Upper lobe of left lung (tissue), 6 donors: ENCODE measurements at regions not wholly inside any gene's neighbourhood (a gene's known extent, or its start where the extent isn't known, plus 50 kb on each side); places are given as distances from the start of the nearest gene placed in this dataset.
"Not testable (repeated sequence)": the region's sequence is repeated elsewhere in the genome, so short reads cannot be mapped to it uniquely, and the experiment has no call there.

Experiments
- ATAC-seq, 2 donors: fragments of 200-7000 bp; cut with Tn5 transposase; one replicate each; pipeline ENCODE4 v1.9.1; 2022; ENCODE audit warnings: mild to moderate bottlenecking in 2 of 2, moderate library complexity in 2 of 2; ENCODE audit not compliant: low FRiP score in 2 of 2
- DNase-seq, 2 donors: peaks; one replicate each; pipeline ENCODE4 v3.0.0-alpha.2; 2019 to 2020
- H3K27ac ChIP-seq, 4 donors: fragments of 200-600 bp; sonication (generic); one replicate each; pipeline ENCODE4 v1.5.1; 2016 to 2019
- H3K27me3 ChIP-seq, 4 donors: fragments of 200-600 bp; sonication (generic); one replicate each; pipeline ENCODE4 v1.5.1; 2017 to 2019
- H3K36me3 ChIP-seq, 4 donors: fragments of 200-600 bp; sonication (generic); one replicate each; pipeline ENCODE4 v1.5.1; 2016 to 2019
- H3K4me1 ChIP-seq, 4 donors: fragments of 200-600 bp; sonication (generic); one replicate each; pipeline ENCODE4 v1.5.1; 2018 to 2019
- H3K4me3 ChIP-seq, 4 donors: fragments of 200-600 bp; sonication (generic); one replicate each; pipeline ENCODE4 v1.5.1; 2017 to 2019; ENCODE audit warnings: mild to moderate bottlenecking in 2 of 4, moderate library complexity in 1 of 4
- H3K9me3 ChIP-seq, 4 donors: fragments of 200-600 bp; sonication (generic); one replicate each; pipeline ENCODE4 v1.5.1; 2018 to 2019
- CTCF ChIP-seq, 6 experiments: fragments of 450-650 bp in 4 of 6; fragments of 200-600 bp in 2 of 6; sonication (generic) in 2 of 6; IDR thresholded peaks; one replicate each; pipeline ENCODE4 v1.5.1; 2016 to 2019; ENCODE audit warnings: antibody characterized with exemption in 6 of 6
- EP300 ChIP-seq, 4 donors: sonication (generic); formaldehyde crosslinking; IDR thresholded peaks; one replicate each; pipeline ENCODE4 v1.5.1; 2017; ENCODE audit warnings: antibody characterized with exemption in 4 of 4, control low read depth in 2 of 4
- POLR2A ChIP-seq, 4 donors: fragments of 450-650 bp; IDR thresholded peaks; one replicate each; pipeline ENCODE4 v1.5.1; 2016 to 2017; ENCODE audit warnings: antibody characterized with exemption in 4 of 4, mild to moderate bottlenecking in 2 of 4
- POLR2AphosphoS5 ChIP-seq, 2 donors: sonication (generic); formaldehyde crosslinking; IDR thresholded peaks; one replicate each; pipeline ENCODE4 v1.5.1; 2017; ENCODE audit warnings: antibody characterized with exemption in 2 of 2
- WGBS, 2 donors: methylation state at CpG; one replicate each; pipeline ENCODE4 v1.1.5; 2017 to 2018; 5-methylcytosine and 5-hydroxymethylcytosine counted together
- donor health status: DM: no; HTN: no; CAD: no; lungs with moderate emphysema.
- donor health status: DM: no; HTN: yes; CAD: no; lungs with severe emphysema.

DNA sequence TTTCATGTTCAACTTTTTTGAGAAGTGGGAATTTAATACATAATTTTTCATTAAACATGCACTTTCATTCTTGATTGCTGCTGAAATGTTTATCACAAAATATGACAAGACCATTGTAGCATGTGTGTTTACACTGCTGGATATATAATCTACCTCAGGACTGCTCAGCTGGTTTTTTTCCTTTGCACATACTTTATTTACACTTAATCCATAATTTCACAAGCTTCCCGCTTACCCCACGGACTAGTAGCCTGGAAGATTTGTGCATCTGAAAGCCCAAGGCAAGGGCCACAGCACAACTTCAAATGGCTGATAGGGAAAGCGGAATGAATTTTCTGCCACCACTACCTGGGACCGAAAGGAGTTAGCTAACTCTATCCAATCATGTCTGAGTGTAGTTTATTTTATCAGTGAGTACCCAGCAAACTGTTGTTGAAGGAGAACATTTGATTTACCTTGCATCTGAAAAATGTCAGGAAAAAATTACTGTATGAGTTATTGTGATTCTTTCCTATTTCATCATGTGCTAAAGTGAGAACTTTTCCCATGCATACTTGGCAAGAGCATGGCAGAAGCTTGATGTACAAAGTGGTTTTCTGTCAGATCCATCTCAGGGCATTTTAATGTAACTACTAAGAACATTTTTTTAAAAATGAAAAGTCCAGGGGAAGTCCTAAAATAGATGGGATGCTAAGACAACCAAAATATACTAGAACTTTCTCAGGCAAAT is 558.2 kb upstream of the USP24 start:
- ATAC-seq, result no peak
- no peak for DNase-seq
- WGBS, 2 donors, result 76 to 77% methylated on average over 4 of the region's 4 CpGs
- Histone ChIP-seq H3K27me3 (no peaks in the 10 kb centered on the region), H3K9me3 (no peaks in the 10 kb centered on the region), H3K36me3 (no peaks in the 10 kb centered on the region), H3K4me3 (no peak overlapping the region), H3K4me1 (no peaks in the 10 kb centered on the region), H3K27ac (no peak overlapping the region)
- TF ChIP-seq CTCF (IDR thresholded peaks at IDR 0.05) (no peak), EP300 (IDR thresholded peaks at IDR 0.05) (no peak), POLR2AphosphoS5 (IDR thresholded peaks at IDR 0.05) (no peak), POLR2A (IDR thresholded peaks at IDR 0.05) (no peak)

GRCh38 chr1:55768327-55768952 is 553.3 kb upstream of the USP24 start:
- no peaks in the 10 kb centered on the region for H3K9me3 ChIP-seq
- no peak for DNase-seq

GRCh38 chr1:55767171-55767570 is 552.0 kb upstream of the USP24 start:
- no peak for ATAC-seq
- Histone ChIP-seq H3K36me3 (no peaks in the 10 kb centered on the region), H3K9me3 (no peaks in the 10 kb centered on the region), H3K4me1 (no peaks in the 10 kb centered on the region), H3K27ac (no peak overlapping the region), H3K4me3 (no peak overlapping the region), H3K27me3 (no peaks in the 10 kb centered on the region)
- TF ChIP-seq CTCF (IDR thresholded peaks at IDR 0.05), result no peak
- no peak for TF ChIP-seq POLR2AphosphoS5 (IDR thresholded peaks at IDR 0.05)
- no peak for TF ChIP-seq POLR2A (IDR thresholded peaks at IDR 0.05)
- TF ChIP-seq EP300 (IDR thresholded peaks at IDR 0.05), result no peak
- 83 to 96% methylated on average over 3 of the region's 3 CpGs for WGBS, 2 donors
- DNase-seq, result no peak

More at GRCh38 chr1:55768327-55768952, 553.3 kb upstream of the USP24 start:
- no peaks in the 10 kb centered on the region for H3K36me3 ChIP-seq
- H3K4me3 ChIP-seq, result no peak overlapping the region
- H3K4me1 ChIP-seq, result no peaks in the 10 kb centered on the region
- no peak for ATAC-seq
- no peak overlapping the region for H3K27ac ChIP-seq
- TF ChIP-seq POLR2A (IDR thresholded peaks at IDR 0.05) (no peak), POLR2AphosphoS5 (IDR thresholded peaks at IDR 0.05) (no peak), EP300 (IDR thresholded peaks at IDR 0.05) (no peak), CTCF (IDR thresholded peaks at IDR 0.05) (no peak)
- 96 to 97% methylated on average over 1 of the region's 1 CpG for WGBS, 2 donors
- H3K27me3 ChIP-seq, result no peaks in the 10 kb centered on the region

GRCh38 chr1:55765505-55765904 is 550.3 kb upstream of the USP24 start:
- not testable (repeated sequence) for H3K4me3 ChIP-seq, H3K27ac ChIP-seq, H3K27me3 ChIP-seq, H3K36me3 ChIP-seq, H3K4me1 ChIP-seq, ATAC-seq, H3K9me3 ChIP-seq, DNase-seq
- 91 to 92% methylated on average over 3 of the region's 3 CpGs for WGBS, 2 donors

- Histone ChIP-seq H3K4me3 (no peak overlapping the region), H3K36me3 (no peaks in the 10 kb centered on the region), H3K4me1 (no peaks in the 10 kb centered on the region), H3K27ac (no peak overlapping the region), H3K27me3 (no peaks in the 10 kb centered on the region), H3K9me3 (no peaks in the 10 kb centered on the region)
- TF ChIP-seq CTCF (IDR thresholded peaks at IDR 0.05) (no peak), POLR2AphosphoS5 (IDR thresholded peaks at IDR 0.05) (no peak), EP300 (IDR thresholded peaks at IDR 0.05) (no peak), POLR2A (IDR thresholded peaks at IDR 0.05) (no peak)
- no peak for DNase-seq
- 77 to 82% methylated on average over 2 of the region's 2 CpGs for WGBS, 2 donors
- ATAC-seq, result no peak
These were observed 536.6 kb upstream of the USP24 start for GRCh38 chr1:55751776-55752175.
